ENCODE measurements at regions not wholly inside any gene's neighbourhood (a gene's known extent, or its start where the extent isn't known, plus 50 kb on each side); places are given as distances from the start of the nearest gene placed in this dataset.

DNA sequence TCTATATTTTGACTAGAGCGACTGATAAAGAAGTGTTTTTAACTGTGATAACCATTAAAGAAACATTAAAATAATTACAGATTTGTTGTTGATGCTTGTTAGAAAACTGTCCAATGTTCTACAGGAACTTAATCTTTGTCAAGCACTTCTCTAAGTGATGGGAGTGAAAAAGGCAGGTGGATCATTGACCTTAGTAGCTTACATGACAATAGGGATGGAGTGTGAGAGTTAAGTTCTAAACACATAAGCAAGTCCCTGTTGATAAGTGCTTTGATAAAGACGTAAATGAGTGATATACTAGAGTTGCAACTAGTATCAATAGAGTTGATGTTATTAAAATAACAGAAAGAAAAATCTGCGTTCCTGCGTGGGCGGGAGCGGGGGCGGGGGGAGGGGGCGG is 931.5 kb upstream of the EPHA7 start:
- TF ChIP-seq TAF1 (CRISPR knock-in tag; IDR thresholded peaks at IDR 0.05): no peak
- TF ChIP-seq, protein P1, sequence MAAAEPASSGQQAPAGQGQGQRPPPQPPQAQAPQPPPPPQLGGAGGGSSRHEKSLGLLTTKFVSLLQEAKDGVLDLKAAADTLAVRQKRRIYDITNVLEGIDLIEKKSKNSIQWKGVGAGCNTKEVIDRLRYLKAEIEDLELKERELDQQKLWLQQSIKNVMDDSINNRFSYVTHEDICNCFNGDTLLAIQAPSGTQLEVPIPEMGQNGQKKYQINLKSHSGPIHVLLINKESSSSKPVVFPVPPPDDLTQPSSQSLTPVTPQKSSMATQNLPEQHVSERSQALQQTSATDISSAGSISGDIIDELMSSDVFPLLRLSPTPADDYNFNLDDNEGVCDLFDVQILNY (CRISPR knock-in tag; conservative IDR thresholded peaks at IDR 0.05): no peak
- TF ChIP-seq ZNF749 (CRISPR knock-in tag; IDR thresholded peaks at IDR 0.05; ENCODE audit: borderline replicate concordance): no peak
- TF ChIP-seq ZFP36 (IDR thresholded peaks at IDR 0.05; ENCODE audit: borderline replicate concordance, low read depth, low read length, partially characterized antibody): no peak
- TF ChIP-seq SP1 (IDR thresholded peaks at IDR 0.05): no peak
- TF ChIP-seq SP1 (CRISPR knock-in tag; IDR thresholded peaks at IDR 0.05): no peak
- TF ChIP-seq RAD51 (IDR thresholded peaks at IDR 0.05; ENCODE audit: borderline replicate concordance): no peak
- TF ChIP-seq, protein P2, sequence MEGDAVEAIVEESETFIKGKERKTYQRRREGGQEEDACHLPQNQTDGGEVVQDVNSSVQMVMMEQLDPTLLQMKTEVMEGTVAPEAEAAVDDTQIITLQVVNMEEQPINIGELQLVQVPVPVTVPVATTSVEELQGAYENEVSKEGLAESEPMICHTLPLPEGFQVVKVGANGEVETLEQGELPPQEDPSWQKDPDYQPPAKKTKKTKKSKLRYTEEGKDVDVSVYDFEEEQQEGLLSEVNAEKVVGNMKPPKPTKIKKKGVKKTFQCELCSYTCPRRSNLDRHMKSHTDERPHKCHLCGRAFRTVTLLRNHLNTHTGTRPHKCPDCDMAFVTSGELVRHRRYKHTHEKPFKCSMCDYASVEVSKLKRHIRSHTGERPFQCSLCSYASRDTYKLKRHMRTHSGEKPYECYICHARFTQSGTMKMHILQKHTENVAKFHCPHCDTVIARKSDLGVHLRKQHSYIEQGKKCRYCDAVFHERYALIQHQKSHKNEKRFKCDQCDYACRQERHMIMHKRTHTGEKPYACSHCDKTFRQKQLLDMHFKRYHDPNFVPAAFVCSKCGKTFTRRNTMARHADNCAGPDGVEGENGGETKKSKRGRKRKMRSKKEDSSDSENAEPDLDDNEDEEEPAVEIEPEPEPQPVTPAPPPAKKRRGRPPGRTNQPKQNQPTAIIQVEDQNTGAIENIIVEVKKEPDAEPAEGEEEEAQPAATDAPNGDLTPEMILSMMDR (CRISPR knock-in tag; IDR thresholded peaks at IDR 0.05): no peak

All from HepG2 (cell line).